ENCODE measurements at regions not wholly inside any gene's neighbourhood (a gene's known extent, or its start where the extent isn't known, plus 50 kb on each side); places are given as distances from the start of the nearest gene placed in this dataset.
A peak's percentile ranks its signal among the peaks of the same experiment; 100 is the strongest.
"Not testable (repeated sequence)": the region's sequence is repeated elsewhere in the genome, so short reads cannot be mapped to it uniquely, and the experiment has no call there.

- DNase-seq (ENCODE audit: low spot score) = not testable (repeated sequence)
Observed at GRCh38 chr2:91742973-91743490, 3051.6 kb downstream of the RPIA start.

GRCh38 chr2:91743910-91744309 is 3052.4 kb downstream of the RPIA start:
- not testable (repeated sequence) for DNase-seq (ENCODE audit: low spot score)

GRCh38 chr2:91744700-91745141 is 3053.2 kb downstream of the RPIA start:
- DNase-seq (ENCODE audit: low spot score) = not testable (repeated sequence)

- no peak for DNase-seq (ENCODE audit: low spot score)
Observed at GRCh38 chr2:91748902-91749301, 3057.4 kb downstream of the RPIA start.

- not testable (repeated sequence) for DNase-seq (ENCODE audit: low spot score)
Observed at GRCh38 chr2:91749665-91750064, 3058.2 kb downstream of the RPIA start.

- not testable (repeated sequence) for DNase-seq (ENCODE audit: low spot score)
Observed at GRCh38 chr2:91759361-91759941, 3068.0 kb downstream of the RPIA start.

GRCh38 chr2:91760672-91761071 is 3069.2 kb downstream of the RPIA start:
- DNase-seq (ENCODE audit: low spot score) = not testable (repeated sequence)

- DNase-seq (ENCODE audit: low spot score) = not testable (repeated sequence)
Observed at GRCh38 chr2:91762312-91762711, 3070.8 kb downstream of the RPIA start.

GRCh38 chr2:91763710-91764109 is 3072.2 kb downstream of the RPIA start:
- DNase-seq (ENCODE audit: low spot score) = not testable (repeated sequence)

- not testable (repeated sequence) for DNase-seq (ENCODE audit: low spot score)
Observed at GRCh38 chr2:91764581-91765002, 3073.1 kb downstream of the RPIA start.

GRCh38 chr2:91765018-91765754 is 3073.7 kb downstream of the RPIA start:
- DNase-seq (ENCODE audit: low spot score) = not testable (repeated sequence)

- peak; percentile 84 for DNase-seq (ENCODE audit: low spot score)
Observed at GRCh38 chr2:91766349-91767048, 3075.0 kb downstream of the RPIA start.

GRCh38 chr2:91768301-91768700 is 3076.8 kb downstream of the RPIA start:
- DNase-seq (ENCODE audit: low spot score) = not testable (repeated sequence)

GRCh38 chr2:91768997-91769396 is 3077.5 kb downstream of the RPIA start:
- not testable (repeated sequence) for DNase-seq (ENCODE audit: low spot score)

- DNase-seq (ENCODE audit: low spot score) = not testable (repeated sequence)
Observed at GRCh38 chr2:91770046-91770575, 3078.6 kb downstream of the RPIA start.

GRCh38 chr2:91771604-91772003 is 3080.1 kb downstream of the RPIA start:
- not testable (repeated sequence) for DNase-seq (ENCODE audit: low spot score)

- DNase-seq (ENCODE audit: low spot score) = not testable (repeated sequence)
Observed at GRCh38 chr2:91772240-91772937, 3080.9 kb downstream of the RPIA start.

- not testable (repeated sequence) for DNase-seq (ENCODE audit: low spot score)
Observed at GRCh38 chr2:91773810-91774209, 3082.3 kb downstream of the RPIA start.

GRCh38 chr2:91775193-91775592 is 3083.7 kb downstream of the RPIA start:
- not testable (repeated sequence) for DNase-seq (ENCODE audit: low spot score)

GRCh38 chr2:91780324-91780723 is 3088.9 kb downstream of the RPIA start:
- not testable (repeated sequence) for DNase-seq (ENCODE audit: low spot score)

GRCh38 chr2:91809391-91809790 is 3061.8 kb upstream of the TEKT4 start:
- DNase-seq (ENCODE audit: low spot score) = not testable (repeated sequence)
